ENCODE measurements at regions not wholly inside any gene's neighbourhood (a gene's known extent, or its start where the extent isn't known, plus 50 kb on each side); places are given as distances from the start of the nearest gene placed in this dataset.
"Not testable (repeated sequence)": the region's sequence is repeated elsewhere in the genome, so short reads cannot be mapped to it uniquely, and the experiment has no call there.

DNA sequence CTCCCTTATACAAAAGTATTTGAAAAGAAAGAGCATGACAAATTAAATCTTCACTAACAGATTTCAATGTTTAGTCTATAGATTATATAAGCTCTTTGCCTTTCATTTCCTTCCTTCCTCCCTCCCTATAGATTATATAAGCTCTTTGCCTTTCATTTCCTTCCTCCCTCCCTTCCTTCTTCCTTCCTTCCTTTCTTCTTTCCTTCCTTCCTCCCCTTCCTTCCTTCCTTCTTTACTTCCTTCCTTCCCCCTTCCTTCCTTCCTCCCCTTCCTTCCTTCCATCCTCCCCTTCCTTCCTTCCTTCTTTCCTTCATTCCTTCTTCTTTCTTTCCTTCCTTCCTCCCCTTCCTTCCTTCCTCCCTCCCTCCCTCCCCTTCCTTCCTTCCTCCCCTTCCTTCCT is 209.8 kb upstream of the CBLB start:
- ATAC-seq = no peak

DNA sequence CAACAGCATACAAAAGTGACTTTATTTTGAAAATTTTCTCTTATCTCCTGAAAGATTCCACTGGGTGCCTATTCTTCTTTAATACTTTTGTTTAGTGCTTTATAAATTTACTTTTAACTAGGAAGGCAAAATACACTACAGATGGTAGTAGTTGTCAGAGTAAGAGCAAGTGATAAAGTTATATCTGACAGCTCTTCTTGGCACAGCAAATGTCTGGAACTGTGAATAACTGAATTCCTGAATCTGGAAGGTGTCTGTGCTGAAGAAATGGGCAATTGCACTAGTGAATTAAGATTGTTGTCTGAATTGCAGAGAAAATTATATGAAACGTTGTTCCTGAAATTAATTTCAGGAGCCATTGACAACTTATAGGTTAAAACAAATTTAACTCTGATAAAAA is 213.8 kb upstream of the CBLB start:
- ATAC-seq = no peak

GRCh38 chr3:106083207-106083606 is 214.4 kb upstream of the CBLB start:
- ATAC-seq = no peak

DNA sequence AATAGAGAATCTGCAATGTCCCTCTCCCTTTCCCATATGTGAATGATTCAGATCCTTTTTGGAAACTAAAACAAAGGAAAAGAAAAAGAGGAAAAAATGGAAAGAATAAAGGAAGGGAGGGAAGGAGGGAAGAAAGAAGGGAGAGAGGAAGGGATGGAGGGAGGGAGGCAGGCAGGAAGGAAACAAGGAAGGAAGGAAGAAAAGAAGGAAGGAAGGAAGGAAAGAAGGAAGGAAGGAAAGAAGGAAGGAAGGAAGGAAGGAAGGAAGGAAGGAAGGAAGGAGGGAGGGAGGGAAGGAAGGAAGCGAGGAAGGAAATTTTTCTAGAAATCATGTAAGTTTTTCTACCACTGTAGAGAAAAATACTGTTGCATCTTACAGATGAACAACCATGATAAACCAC is 215.0 kb upstream of the CBLB start:
- ATAC-seq = no peak

DNA sequence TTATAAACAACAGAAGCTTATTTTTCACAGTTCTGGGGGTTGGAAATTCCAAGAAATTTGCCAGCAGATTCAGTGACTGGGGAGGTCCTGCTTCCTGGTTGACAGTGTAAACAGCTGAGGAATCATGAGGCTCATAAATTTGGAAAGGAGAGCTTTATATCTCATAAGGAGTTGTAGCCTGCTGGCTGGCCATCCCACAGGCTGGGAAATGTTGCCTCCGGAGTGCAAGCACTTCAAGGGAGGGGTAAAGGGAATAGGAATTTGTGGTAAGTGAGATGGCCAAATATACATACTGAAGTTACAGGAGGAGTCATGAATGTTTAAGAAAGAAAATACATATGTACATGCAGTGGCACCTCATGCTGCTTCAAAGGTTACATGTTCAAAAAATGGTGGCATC is 217.2 kb upstream of the CBLB start:
- no peak for ATAC-seq

- no peak for ATAC-seq
Observed at GRCh38 chr3:106086636-106087035, 217.8 kb upstream of the CBLB start.

DNA sequence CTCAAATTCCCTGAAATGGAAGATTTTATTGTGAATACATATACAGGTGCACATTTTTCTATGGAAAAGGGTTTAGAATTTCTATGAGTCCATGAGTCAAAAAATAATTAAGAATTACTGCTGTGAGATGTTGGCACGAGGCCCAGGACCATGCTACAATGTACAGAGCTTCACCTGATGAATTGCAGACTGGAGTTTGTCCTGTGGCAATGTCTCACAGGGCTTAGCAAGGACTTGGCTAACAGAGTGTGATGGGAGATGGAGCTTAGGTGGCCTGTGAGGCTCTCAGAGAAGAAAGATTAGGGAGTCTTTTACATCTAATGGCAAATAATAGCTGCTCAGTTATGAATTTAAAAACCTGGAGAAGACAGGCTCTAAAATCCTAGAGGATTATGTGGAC is 219.5 kb upstream of the CBLB start:
- ATAC-seq = no peak

DNA sequence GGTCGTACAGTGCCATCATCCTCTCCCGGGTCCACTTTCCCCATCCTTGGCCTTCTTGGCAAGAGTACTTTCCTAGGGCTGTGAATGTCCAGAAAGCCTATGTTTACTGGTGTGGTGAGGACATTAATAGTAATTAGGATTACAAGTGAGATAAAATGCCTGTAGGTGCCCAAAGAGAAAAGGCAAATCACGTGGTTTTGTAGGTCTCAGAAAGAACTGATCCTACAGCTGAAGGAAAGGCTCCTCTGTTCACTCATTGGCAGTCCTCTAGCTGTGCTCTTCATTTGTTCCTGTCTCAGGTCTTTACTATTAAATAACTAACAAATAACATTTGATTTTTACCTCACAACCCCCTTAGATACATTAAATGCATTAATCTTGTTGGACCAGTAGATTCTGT is 220.1 kb upstream of the CBLB start:
- ATAC-seq = no peak

DNA sequence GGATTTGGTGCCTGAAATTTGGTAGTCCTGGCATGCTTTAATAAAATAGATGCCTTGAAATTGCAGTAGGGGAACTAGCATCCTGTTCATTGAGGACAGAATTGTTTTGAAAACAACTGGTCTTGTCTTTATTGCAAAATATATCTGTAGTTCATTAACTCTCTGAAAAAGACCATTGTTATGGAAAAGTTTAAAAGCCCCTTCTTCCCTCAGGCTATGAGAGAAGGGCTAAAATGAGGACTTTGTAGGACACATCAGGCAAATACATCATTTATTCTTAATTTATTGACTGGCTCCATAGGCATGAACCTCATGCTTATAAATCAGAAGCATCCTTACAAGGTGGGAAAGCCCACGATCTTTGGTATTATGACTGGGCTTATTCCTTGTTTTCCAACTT is 221.0 kb upstream of the CBLB start:
- ATAC-seq = no peak

DNA sequence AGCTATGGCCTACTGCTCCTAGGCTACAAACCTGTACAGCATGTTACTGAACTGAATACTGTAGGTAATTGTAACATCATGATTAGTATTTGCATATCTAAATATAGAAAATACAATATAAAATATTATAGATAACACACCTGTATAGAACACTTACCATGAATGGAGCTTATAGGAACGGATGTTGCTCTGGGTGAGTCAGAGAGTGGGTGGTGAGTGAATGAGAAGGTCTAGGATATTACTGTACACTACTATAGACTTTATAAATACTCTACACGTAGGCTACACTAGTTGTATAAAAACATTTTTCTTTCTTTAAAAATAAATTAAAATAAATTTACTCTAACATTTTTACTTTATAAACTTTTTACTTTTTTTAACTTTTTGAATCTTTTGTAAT is 224.0 kb upstream of the CBLB start:
- ATAC-seq = peak; percentile 94 to 97

GRCh38 chr3:106093616-106094015 is 224.8 kb upstream of the CBLB start:
- no peak for ATAC-seq

DNA sequence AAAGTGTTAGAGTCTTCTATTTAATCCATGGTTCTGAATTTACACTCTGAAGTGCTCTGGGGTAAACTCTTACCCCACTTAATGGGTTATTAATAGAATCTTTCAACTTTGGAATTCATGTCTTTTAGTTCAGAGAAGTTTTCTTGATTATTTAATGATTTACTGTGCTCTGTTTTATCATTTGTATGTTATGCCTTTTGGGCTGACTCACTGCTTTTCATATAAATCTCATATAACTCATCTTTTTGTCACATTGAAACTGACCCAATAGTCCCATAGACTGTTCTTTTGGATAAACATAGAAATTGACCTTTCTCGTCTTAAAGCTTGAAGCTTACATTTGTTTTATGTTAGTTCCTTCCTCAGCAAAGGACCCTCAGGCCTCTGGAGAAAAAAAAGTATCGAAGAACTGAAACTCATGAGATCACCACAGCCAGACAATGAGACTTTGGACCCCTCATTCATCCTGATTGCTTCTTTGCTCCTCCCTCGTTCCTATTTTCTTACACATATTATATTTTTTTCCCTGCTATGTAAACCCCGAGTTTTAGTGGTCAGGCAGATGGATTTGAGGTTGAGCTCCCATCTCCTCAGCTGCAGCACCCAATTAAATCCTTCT is 229.1 kb upstream of the CBLB start:
- no peak for ATAC-seq

DNA sequence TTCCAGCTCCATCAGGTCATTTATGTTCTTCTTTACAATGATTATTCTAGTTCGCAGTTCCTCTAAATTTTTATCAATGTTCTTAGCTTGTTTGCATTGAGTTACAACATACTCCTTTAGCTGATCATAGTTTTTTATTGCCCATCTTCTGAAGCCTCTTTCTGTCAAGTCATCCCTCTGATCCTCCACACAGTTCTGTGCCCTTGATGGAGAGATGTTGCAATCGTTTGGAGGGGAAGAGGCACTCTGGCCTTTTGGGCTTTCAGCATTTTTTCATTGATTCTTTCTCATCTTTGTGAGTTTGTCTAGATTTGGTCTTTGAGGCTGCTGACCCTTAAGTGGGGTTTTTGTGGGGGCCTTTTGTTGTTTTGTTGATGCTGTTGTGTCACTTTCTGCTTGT is 234.6 kb upstream of the CBLB start:
- ATAC-seq = no peak

DNA sequence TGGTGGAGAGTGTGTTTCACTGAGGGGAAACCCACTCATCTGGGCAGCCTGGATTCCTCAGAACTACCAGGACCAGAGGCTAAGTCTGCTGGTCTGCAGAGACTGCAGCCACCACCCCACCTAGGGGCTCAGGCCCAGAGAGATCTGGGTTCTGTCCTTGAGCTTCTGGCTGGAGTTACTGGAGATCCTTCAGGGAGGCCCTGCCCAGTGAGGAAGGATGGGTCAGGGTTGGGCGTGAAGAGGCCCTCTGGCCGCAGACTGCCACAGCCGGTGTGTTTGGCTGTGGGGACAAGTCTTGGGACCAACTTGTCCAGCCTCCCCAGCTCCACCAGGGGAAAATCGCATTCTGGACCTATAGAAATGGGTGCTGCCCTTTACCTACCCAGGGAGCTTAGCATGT is 235.3 kb upstream of the CBLB start:
- ATAC-seq = no peak

DNA sequence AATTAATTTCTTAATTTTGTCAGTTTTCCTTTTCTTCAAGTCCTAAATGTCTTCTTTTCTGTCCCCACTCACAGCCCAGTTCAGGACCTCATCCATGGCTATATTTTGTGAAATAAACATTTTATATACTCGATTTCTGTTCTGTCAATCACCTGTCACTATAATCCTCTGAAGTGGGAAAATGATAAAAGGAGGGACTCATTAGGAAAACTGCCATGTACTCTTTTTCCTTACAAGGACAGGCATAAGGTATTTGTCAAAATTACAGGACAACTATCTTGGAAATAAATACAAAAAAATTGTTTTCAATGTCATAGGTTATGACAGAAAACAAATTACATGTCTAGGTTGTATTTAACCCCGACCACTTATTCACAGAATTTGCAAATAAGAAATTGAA is 240.1 kb upstream of the CBLB start:
- no peak for ATAC-seq

- not testable (repeated sequence) for ATAC-seq
Observed at GRCh38 chr3:106112561-106112960, 243.7 kb upstream of the CBLB start.

- ATAC-seq = no peak
Observed at GRCh38 chr3:106113747-106114146, 244.9 kb upstream of the CBLB start.

- ATAC-seq = no peak
Observed at GRCh38 chr3:106114220-106114619, 245.4 kb upstream of the CBLB start.

GRCh38 chr3:106114848-106115247 is 246.0 kb upstream of the CBLB start:
- no peak for ATAC-seq

GRCh38 chr3:106115557-106115956 is 246.7 kb upstream of the CBLB start:
- ATAC-seq = no peak

- ATAC-seq = no peak
Observed at GRCh38 chr3:106116733-106117489, 248.1 kb upstream of the CBLB start.

DNA sequence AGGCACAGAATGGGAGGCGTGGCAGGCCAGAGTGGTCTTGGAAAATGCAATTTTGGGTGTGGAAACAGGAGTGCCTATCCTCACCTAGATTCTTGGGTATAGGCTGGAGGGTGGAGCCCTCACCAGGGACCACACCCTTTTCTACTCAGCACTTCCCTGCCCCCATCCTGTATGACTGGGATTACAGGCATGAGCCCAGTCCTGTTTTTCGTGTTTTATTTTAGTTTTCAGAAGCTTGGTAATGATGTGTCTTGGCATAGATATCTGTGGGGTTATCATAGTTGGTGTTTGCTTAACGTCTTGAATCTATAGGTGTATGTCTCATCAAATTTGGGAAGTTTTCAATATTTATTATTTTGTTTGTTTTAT is 248.7 kb upstream of the CBLB start:
- no peak for ATAC-seq

DNA sequence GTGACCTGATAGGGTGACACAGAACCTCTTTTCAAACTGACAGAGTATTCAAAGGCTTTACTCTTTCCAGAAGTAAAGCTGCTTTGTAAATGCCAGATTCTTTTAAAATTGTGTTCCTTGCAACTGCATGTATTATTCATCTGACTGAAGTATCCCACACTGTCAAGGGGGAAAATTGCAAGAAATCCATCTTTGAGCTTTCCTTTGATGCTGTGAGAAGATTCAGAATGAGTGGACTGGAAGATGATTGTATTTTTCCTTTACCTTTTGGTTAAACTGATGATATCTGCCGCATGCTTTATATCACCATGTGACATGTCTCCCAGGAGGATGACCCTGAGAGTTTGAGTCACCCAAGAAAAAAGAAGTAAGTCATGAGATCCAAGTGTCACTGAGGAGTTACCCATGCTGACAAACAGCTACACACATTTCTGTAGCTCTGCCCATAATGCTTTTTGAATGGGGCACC is 250.8 kb upstream of the CBLB start:
- ATAC-seq = peak; percentile 92 to 99

- no peak for ATAC-seq
Observed at GRCh38 chr3:106120356-106120755, 251.5 kb upstream of the CBLB start.

Measured in activated CD4-positive, CD25-positive, alpha-beta regulatory T cell treated with anti-CD3 and anti-CD28 coated beads, Interleukin-2, amount 50 U/mL, for 24 hours (primary cell).